GM18517 (cell line): ENCODE measurements at regions not wholly inside any gene's neighbourhood (a gene's known extent, or its start where the extent isn't known, plus 50 kb on each side); places are given as distances from the start of the nearest gene placed in this dataset.

ENCODE experiments used
- ATAC-seq: cut with Tn5 transposase; IDR thresholded peaks from one replicate; pipeline ENCODE4 v1.9.1; 2021; ENCODE audit warnings: mild to moderate bottlenecking, moderate library complexity; ENCODE audit not compliant: unreplicated experiment

- ATAC-seq = no peak
These were observed 70.6 kb upstream of the CTDP1 start for GRCh38 chr18:79608999-79609461.

- no peak for ATAC-seq
These were observed 69.7 kb upstream of the CTDP1 start for GRCh38 chr18:79609841-79610281.

GRCh38 chr18:79610461-79611039, 69.1 kb upstream of the CTDP1 start:
- ATAC-seq = no peak

DNA sequence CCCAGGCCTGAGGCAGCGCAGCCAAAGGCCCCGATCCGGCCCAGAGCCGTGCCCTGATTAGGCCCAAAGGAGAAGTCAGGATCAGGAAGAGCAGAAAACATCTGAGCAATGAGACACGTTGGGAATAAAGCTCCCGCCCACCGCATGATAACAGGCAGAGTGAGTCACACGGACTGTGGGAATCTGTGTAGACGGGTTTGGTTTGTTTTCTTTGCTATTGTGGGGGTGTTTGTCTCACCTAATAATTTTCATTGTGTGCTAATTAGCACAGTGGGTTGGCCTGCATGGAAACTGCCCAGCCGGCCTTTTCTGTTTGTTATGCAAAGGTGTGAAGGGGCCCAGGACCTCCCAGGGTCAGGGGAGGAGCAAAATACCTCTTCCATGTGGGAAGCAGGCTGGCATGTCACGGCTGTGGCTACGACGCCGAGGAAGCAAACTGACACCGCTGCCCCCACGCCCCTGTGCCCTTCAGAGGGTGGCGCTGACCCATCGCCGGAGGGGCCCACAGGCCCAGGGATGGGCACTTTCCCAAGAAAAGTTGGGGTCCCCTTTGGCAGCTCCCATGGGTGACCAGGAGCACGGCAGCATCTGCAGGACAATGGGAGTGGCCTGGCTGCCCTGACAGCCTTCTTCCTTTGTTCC, 68.4 kb upstream of the CTDP1 start:
- no peak for ATAC-seq

GRCh38 chr18:79612291-79613108, 67.1 kb upstream of the CTDP1 start:
- ATAC-seq = no peak

- ATAC-seq = no peak
These were observed 66.2 kb upstream of the CTDP1 start for GRCh38 chr18:79613186-79613931.

DNA sequence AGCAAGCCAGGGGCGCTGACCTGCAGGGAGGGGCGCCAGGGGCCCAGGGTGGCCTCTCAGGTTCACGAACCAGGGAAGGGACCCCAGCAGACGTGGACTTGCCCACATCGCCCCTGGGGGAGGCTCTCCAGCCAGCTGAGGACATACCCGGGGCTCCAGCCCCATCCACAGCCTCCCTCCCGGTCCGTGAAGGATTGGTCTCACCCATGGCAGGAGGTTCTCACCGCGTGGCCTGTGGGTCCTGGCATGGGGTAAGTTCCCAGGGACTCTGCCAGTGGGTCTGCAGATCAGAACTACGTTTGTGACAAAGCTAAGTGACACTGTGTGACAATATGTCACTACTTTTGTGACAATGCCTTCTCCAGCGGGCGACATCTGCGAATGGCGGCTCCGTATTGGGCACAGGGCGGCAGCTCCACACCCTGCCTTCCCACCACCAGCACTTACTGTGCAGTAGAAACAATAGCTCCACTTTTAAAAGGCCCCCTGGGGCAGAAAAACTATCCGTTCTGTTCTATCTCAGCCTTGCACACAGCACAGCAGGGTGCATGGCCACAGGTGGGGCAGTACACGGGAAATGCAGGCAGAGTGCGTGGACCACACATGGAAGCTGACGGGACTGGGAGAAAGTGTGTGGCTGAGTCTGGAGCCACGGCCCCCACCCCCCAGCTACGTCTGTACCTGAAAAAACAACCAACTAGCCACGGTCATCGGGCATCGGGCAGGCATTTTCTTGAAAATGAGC, 65.2 kb upstream of the CTDP1 start:
- no peak for ATAC-seq

DNA sequence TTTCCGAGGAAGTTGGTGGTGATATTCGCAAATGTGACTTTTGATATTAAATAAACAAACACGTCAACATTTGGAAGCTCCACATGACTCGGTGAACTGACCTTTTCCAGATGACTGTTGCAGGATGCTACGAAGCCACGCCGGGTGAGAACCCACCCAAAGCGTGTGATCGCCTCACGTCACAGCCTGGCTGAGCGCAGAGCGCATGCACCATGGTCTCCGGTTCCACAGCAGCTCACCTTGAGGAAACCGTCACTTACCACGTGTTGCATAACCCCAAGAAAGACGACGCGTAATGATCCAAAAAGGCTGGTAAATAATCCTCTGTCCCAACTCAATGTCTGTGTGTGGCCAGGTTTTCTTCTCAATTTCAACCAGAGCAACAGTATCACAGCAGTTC, 64.5 kb upstream of the CTDP1 start:
- ATAC-seq = no peak

DNA sequence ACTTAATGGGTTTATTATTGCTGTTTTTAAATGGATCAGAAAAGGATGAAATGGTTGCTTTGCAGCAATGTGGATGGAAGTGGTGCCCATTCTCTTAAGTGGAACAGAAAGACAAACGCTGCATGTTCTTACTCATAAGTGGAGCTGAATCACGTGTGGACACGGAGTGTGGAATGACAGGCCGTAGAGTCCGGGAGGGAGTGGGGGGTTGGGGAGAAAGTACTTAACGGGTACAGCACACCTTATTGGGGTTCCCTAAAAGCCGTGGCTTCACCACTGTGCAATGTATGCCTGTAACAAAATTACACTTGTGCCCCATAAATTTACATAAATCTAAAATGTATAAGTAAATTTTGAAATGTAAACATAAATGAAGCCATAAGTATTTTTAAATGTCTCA, 64.0 kb upstream of the CTDP1 start:
- ATAC-seq = no peak

GRCh38 chr18:79616651-79617510, 62.7 kb upstream of the CTDP1 start:
- ATAC-seq = no peak

DNA sequence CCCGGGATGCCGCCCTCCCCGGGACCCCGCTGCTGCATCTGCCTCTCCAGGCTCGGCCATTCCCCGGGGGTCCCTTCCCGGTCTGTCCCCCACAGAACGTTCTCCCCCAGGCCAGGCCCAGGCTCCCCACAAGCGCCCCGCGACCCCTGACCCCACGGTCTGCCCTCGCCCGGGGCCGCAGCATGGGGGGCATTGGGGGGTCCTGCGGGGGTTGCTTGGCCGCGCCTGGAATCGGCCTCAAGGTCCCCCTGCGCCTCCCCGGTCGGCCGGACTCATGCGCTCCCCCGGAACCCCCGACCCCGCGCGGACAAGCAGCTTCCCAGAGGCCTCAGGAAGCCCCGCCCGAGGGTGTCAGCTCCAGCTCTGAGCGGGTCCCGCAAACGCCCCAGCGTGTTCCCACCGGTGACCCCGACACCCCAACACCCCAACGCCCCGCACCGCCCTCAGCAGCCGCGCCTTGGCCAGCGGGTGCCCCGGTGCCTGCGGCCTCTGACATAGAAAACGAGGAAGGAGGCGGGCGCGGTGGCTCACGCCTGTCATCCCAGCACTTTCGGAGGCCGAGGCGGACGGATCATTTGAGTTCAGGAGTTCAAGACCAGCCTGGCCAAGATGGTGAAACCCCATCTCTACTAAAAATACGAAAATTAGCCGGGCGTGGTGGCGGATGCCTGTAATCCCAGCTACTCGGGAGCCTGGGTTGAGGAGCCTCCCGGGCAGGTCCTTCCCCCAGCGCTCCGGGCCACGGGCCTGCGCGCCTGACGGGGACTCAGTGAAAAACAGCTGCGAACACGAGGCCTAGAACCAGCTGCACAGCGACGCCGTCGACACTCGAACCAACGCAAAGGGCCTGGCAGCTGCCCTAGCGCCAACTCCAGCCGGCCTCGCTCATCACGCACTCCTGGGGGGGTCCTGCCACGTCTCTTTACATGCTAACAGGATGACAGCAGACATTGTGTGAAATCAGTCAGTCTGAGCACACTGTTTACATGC, 61.8 kb upstream of the CTDP1 start:
- ATAC-seq = no peak

DNA sequence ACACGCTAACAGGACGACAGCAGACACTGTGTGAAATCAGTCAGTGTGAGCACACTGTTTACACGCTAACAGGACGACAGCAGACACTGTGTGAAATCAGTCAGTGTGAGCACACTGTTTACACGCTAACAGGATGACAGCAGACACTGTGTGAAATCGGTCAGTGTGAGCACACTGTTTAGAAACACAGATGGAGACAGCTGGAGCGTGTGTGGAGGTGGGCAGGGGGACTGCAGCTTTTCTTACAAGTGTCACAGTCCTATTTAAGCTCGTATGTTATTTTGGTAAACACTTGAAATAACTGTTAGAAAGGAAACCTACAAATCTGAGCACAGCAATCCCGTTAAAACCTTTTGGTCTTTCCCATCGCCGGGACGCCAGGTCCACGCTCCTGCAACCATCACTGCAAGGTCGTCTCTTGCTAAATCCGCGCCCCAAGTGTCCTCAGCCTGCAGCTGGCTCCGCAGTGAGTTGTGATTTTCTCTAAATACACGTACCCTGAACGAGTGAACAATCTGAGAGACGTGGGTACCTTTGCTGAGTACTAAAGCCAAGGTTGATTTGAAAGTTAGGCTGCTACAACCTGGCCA, 58.9 kb upstream of the CTDP1 start:
- ATAC-seq = no peak

- ATAC-seq = no peak
These were observed 58.1 kb upstream of the CTDP1 start for GRCh38 chr18:79621501-79621900.

DNA sequence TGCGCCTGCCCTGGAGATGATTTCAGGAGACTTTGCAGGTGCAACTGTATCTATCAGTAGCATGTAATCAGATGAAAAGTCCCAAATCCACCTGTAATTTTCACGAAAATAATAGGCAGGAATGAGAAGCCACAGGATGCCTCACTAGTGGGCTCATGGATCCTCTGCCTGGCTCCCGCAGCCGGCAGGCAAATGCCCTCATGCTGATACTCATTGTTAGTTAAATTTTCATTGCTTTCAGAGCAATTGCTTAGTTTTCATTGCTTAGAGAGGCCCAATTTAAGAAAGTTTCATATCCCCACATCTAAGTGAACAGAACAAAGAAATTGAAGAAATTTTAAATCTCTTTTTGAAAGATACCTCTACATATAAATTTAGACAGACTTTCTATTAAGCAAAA, 57.6 kb upstream of the CTDP1 start:
- ATAC-seq = no peak

DNA sequence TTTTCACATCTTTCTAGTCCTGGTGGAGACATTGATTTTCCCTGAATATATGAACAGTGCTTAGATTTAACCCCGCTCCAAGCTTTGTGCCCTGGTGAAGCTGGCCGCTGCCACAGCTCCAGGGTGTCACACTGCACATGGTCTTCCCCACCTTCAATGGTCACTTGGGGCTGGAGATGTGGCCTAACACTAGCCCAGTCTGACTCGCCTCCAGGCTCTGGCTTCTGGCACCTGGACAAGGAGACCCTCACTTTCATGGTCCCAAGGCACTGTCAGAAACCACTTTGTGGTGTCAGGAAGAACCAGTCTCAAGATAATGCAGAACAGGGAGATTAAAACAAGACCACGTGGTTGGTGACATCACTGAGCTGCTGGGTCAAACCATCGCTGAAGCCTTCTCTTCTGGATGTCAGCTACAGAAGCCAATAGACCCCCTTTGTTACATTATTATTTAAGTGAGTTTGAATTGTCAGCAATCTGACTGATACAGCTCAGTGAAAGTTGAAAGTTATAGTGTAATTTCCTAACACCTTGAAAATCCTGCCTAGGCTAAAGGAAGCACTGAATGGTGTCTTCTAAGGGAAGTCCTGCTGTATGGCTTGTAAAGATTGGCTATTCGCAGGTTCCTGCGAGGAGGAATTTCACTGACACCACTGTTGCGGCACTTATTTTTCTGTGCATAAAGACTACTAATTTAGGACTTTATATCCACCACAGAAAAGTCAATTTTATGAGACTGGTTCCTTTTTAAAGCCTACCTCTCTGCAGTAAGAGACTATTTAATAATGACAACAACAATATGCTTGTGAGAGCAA, 55.0 kb upstream of the CTDP1 start:
- peak; percentile 30 for ATAC-seq

DNA sequence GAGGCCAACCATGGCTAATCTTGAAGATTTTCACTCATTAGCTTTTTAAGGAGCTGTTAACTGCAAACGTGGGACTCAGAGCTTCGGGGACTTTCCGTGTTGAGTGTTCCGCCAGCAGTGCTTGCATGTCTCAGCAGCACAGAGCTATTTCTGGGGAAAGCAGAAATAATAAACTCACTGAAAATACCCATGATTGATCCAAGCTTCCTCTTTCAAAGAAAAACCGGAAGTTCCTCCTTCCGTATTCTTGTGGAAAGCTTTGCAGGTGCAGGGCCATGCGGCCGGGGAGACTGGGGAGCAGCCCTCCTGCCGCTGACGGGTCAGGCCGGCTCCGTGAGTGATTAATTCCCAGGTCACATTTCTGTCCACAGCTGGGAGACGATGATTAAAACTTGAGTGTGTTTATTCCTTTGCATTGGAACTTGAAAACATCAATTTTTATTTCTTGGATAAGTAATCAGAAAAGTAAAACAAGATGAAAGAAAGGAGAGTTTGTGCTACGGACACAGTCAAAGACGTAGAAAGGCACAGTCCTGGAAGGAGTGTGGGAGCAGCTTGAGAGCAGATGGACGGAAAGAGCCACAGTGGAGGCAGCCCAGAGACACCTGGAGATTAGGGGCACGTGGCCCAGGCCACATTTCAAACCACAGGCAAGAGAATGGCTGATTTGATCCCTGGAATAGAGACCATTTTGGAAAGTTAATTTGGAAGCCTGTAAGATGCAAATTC, 54.2 kb upstream of the CTDP1 start:
- peak; percentile 66 for ATAC-seq
